DMS 273 treated with DMSO at 0.1 percent for 48 hours (cell line): ENCODE measurements at regions not wholly inside any gene's neighbourhood (a gene's known extent, or its start where the extent isn't known, plus 50 kb on each side); places are given as distances from the start of the nearest gene placed in this dataset.

Experiments
- DNase-seq: peaks from one replicate; lab custom pipeline; 2025; lab: John Stamatoyannopoulos, UW

DNA sequence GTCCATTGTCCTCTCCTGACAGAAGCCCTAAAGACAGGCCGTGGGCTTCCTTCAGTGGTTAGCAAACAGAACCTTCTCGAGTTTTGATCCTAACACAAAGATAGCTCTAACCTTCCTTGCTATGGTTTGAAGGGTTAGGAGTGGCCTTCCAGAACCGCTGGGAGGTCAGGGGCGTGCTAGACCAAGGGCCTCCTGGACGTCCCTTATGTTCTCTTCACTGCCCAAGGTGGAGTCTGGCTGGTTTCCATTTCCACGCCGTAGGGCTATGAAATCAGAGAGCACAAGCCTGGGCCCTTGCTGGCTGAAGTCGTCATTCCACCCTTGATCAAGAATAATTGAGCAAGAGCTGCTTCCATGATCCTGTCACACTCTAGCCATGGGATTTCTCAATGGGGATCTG lies 475.1 kb downstream of the SHQ1 start:
- DNase-seq: no peak

DNA sequence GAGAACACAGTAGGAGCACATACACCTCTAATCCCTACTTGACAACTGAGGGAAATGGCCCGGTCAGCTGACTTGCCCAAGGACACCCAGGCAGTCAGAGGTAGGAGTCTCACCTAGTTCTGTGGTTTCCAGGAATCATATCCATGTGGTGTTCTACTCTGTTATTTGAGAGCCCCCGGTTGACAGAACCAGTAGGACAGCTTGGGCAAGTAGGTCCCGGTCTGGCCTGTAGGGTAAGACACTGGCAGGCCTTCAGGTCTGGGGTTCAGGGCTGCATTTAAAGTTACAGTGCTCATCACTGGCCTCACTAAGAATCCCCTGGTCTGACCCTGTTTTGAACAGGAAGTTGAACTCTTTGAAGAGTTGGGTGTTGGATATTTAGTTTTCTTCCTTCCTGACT lies 476.1 kb downstream of the SHQ1 start:
- no peak for DNase-seq

DNA sequence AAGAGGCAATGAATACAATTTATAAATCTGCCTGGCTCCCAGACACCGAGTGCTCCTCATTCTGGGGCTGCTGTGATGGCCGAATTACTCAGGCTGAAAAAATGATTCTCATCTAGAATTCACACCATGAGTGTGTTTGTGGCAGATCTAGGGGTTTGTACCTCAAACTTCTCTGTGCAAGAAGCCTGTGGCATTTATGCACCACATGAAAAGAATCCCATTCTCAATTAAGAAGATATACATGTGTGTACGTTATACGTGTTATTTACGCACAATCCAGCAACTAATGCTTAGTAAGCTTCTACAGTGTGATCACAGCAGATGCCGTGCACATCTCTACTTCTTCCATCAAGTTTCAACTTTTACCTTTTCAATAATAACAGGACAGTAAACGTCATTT lies 476.8 kb downstream of the SHQ1 start:
- no peak for DNase-seq

- DNase-seq: no peak
Observed at GRCh38 chr3:72370947-72371346, 477.3 kb downstream of the SHQ1 start.

DNA sequence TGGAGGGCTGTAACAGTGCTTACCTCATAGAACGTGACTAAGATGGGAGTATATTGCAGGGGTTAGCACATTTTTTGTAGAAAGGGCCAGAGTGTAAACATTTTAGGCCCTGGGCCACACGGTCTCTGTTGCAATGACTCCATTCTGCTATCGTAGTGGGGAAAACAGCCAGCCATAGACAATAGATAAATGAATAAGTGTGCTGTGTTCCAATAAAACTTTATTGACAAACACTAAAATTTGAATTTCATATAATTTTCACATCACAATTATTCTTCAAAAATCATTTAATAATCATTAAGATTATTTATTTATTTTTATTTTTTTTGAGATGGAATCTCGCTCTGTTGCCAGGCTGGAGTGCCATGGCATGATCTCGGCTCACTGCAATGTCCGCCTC lies 478.6 kb downstream of the SHQ1 start:
- DNase-seq: no peak

DNA sequence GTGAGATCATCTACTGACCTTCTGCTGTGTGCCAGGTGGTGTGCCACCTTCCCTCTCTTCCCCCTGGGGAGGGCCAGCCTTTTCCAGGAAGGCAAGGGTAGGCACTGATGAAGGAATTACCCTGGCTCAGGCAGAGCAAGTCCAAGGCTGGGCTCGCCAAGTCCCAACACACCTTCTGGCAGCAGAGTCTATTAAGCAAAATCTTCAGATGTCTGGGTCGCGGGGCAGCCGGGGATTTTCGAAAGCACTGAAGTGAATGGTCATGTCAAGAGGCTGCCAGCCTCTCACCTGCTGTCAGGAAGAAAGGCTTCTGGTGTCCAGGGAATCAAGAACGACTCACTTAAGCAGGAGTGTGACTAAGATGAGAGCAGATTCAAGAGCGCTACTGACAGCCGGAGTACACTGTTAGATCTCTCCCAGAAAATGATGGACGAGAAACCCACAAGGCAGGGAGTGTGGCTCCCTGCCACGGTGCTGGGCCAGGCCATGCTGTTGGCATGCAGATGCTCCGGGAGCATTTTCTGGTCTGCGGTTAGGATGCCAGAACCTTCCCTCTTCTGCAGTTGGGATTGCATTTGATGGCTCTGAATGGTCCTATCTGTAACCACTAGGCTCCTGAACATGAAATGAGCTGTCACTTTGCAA lies 479.8 kb downstream of the SHQ1 start:
- no peak for DNase-seq

DNA sequence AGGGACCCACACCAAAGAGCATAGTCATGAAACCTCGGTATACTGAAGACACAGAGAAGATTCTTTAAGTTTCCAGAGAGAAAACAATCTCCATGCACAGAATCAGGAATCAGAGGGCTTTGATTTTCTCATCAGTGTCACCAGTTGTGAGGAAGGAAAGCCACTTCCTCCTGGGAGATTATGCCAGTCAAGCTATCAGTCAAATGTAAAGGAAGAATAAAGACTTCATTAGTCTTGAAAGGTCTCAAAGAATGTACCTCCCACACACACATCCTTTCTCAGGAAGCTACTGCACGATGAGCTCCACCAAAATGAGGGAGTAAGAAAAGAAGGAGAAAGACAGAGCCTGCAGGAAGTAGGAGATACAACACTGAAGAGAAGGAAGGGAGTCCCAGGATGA lies 486.3 kb downstream of the SHQ1 start:
- no peak for DNase-seq

DNA sequence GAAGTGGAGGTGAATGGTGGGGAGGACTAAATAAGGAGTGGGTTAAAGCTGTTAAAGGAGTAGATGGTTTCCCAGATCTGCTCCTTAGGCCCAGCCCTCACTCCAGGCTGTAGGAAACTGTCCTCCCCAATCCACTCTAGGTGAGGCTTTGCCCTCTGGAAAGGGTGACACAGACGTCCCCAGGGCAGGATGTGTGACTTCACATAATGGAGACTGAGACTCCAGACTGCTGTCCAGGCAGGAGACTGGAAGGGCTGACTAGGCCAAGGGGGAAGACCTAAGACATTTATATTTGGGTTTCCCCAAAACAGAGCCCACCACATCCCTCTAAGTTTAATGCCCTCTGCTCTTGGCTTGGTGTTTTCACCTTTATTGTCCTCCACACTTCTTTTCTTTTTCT lies 488.5 kb downstream of the SHQ1 start:
- no peak for DNase-seq

DNA sequence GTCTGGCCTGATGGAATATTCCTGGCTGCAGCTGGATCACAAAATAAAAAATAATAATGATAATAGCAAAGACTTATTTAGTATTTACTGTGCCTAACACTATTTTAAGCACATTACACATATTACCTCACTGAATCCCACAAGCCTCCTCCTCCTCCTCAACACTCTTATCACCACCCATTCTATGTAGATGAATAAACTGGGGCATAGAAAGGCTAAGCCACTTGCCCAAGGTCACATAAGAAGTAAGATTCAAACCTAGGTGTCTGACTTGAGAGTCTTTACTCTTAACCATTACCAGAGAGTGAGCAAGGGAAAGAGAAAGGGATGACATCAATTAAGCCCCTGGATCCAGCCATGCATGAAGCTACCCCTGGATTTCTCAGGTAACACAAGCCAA lies 493.1 kb downstream of the SHQ1 start:
- DNase-seq: no peak

DNA sequence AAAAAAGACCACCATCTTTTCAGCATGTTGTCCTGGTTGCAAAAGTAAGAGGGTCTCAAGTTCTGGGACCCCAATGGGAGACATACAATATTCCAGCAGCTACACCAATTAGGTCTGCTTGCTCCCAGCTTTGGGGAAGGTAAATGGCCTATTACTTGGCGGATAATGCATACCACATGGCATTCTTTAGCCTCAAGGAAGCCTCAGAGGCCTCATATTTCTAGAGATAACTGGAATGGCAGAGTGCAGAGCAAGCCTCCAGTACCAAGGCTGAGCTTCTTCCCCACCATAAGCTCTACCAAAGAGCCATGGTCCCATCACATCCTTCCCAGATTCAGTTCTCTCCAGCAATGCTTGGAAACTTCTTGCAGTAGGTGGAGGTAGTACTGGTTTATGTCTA lies 493.8 kb downstream of the SHQ1 start:
- no peak for DNase-seq

DNA sequence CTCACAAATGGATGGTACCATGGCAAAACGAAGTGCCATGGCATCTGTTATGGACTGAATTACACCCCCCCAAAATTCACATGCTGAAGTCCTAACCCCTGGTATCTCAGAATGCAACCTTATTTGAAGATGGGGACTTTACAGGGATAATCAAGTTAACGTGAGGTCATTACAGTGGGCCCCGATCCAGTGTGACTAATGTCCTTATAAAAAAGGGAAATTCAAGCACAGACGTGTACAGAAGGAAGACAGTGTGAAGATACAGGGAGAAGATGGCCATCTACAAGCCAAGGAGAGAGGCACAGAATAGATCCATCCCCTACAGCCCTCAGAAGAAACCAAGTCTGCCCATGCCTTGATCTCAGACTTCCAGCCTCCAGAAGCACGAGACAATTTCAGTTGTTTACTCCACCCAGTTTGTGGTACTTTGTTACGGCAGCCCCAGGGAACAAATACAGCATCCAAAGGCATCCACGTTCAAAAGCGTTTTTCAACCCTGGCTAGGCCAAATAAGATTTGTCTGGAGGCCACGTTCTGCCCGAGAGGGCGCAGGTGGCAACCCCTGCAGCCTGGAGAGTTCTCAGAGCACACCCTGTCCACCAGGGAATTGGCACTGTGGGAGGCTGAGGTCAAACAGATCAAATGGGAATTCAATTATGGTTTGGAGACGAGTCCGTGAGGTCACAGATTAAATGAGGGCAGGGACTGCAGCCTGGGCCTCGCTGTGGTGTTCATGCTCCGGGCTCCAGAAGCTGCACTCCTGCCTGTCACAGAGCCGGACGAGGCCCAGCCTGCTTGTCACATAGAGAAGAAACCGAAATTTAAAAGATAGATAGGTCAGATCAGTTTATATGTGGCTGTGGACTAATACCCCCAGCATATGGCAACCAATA lies 494.8 kb downstream of the SHQ1 start:
- DNase-seq: no peak

- no peak for DNase-seq
Observed at GRCh38 chr3:72352176-72352575, 496.1 kb downstream of the SHQ1 start.

DNA sequence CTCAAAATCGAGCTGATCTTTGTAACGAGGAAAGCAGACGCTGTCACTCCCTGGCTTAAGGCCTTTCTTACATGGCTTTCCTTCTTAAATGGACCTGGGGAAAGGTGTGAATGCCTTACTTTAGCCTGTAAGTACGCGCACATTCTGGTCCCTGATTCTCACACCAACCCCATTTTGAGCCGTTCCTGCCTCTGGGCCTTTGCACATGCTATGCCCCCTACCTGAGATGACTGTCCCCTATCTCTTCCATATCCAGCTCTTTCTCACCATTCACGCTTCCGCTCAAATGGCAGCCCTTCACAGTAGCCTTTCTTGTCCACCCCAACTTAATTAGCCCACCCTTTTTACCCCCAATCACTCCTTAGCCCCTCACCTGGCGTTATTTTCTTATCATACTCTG lies 496.7 kb downstream of the SHQ1 start:
- DNase-seq: no peak

DNA sequence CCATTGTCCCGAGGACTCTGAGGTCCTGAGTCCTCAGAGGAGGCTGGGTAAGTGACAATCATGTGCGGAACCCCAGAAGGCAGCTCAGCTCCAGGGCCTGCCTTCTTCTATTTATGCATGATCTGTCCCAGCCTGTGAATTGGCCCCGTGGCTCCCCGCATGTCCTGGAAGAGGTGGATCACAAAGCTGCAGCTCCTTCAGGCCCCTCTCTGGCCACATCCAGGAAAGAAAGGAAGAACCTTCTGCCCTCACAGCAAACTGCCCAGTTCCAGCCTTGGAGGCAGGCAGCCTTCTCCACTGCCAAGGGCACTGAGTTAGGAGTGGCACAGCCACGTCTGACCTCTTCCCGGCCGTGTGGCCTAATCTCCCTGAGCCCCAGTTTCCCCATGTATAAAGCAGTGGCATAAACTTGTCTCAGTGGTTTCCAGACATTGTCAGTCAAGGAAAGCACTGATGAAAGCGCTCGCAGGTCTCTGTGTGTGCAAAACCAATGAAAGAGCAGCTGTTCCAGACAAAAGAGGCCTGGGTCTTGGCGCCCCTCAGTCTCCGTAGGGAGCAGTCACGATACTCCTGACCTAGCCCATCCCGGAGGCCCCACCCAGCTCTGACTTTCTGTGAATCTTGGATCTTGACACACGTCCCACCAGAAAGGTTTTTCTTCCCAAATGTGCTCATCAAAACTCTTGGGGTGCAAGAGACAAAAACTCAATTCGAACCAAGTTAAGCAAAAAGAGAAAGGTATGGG lies 497.3 kb downstream of the SHQ1 start:
- DNase-seq: no peak

DNA sequence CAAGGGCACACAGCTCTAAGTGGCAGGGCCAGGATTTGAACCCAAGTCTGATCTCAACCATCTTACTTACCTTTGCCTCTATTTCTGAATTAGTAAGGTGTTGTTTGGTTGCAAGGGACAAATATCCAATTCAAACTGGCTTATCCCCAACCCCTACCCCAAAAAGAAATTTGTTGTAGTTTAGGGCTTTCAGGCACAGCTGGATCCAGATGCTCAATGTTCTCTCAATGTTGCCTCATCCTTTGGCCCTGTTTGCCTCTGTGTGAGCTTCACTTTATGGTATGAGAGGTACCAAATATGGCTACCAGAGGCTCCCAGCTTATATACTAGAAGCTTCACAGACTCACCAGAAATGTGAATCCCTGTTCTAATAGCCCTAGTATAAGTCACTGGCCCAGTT lies 499.9 kb downstream of the SHQ1 start:
- no peak for DNase-seq

DNA sequence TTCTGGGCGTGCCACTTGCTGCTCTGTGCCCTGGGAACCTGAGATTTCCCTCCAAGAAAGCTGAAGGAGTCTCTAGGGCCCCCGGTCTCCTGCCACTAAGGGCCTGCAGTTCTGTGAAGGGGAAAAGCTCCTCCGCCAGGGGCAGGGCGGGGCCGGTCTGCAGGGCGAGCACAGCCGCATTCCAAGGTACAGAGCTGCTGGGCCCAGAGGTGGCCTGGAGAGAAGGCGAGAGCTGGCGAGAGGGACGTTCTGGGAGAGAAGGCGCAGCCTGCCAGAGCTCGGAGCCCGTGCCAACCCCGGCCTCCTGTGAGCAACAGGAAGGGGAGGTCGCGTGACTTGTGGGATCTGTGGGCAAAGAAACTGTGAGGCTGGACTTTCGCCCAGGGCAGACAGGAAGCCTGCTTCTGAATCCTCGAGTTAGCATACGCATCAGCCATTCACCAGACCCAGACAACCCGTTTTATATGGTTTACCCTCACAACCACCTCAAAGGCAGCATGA lies 500.4 kb downstream of the SHQ1 start:
- no peak for DNase-seq

- no peak for DNase-seq
Observed at GRCh38 chr3:72346526-72346926, 501.7 kb downstream of the SHQ1 start.

DNA sequence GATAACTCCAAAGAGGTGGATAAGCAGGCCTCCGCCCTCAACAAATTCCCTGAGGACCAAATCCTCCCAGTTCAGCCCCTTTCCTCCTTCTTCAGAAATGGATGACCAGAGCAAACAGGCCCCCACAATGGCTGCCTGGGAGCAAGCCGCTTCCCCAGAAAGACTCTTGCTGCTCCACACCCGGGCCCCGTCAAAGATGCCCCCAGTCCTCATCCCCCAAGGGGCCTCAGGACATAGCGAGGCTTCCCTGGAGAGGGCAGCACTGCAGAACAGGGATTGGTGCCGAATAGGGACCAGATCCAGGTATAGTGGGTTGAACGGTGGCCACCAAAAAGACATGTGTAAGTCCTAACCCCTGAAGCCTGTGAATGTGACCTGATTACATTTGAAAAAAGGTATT lies 502.3 kb downstream of the SHQ1 start:
- DNase-seq: no peak

DNA sequence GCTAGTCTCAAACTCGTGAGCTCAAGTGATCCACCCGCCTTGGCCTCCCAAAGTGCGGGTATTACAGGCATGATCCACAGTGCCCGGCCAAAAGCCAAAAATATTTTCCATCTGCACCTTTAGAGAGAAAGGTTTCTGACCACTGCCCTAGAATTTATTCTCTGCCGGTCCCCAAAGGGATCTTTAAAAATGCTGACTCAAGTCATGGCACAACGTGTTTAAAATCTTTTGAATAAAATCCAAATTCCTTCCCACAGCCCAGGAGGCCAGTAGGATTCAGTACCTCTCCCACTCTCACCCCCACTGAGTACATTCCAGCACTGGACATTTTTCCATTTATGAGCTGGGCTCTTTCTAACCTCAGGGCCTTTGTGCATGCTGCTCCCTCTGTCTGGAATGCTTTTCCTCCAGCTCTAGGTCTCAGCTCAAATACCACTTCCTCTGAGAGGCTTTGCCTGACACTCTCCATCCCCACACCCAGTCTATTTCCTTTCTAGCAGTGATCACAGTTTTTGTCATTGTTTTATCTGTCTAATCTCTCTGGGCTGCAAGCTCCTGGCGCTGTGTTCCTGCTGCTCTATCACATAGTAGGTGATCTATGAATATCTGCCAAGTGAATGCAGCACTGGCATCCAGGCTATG lies 502.9 kb downstream of the SHQ1 start:
- DNase-seq: no peak

DNA sequence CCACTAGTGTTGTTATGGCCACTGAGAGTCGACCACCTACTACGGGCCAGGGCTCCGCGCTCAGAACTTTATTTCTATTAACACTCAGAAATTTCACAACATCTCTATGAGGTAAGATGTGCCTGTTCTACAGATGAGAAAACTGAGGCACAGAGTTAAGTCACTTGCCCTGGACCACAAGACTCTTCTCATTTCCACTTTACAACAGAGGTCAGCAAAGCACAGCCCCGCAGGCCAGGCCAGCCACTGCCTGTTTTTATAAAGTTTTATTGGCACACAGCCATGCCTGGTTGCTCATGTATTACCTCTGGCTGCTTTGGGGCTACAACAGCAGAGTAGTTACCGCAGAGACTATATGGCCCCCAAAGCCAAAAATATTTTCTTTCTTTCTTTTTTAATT lies 503.6 kb downstream of the SHQ1 start:
- no peak for DNase-seq

DNA sequence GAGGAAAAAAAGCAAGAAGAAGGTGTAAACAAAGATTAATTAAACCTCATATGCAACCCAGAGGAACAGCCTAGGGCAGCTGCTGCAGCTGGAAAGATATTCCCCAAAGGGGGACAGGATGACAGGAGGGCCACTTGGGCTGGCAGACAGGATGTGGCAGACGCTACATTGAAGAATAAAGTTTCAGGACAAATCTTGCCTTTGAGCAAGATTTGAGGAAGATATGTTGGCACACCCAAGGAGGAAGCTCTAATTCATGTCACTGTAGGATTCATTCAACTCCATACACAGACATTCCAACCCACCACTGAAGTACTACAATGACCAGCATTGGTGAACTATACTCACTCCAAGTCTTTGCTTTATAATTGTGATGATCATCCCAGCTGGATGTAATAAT lies 504.0 kb downstream of the SHQ1 start:
- no peak for DNase-seq

- DNase-seq: no peak
Observed at GRCh38 chr3:72343078-72343477, 505.2 kb downstream of the SHQ1 start.
